K562 (cell line): ENCODE measurements at regions not wholly inside any gene's neighbourhood (a gene's known extent, or its start where the extent isn't known, plus 50 kb on each side); places are given as distances from the start of the nearest gene placed in this dataset.
"Not testable (repeated sequence)": the region's sequence is repeated elsewhere in the genome, so short reads cannot be mapped to it uniquely, and the experiment has no call there.

Experiments
- ATAC-seq: fragments of 200-7000 bp; cut with Tn5 transposase; 3 replicates; pipeline ENCODE4 v1.9.1; 2020; ENCODE audit warnings: moderate library complexity
- BruUV-seq: library from RNA; stranded (reverse); fragments of 400-500 nt; replicated peaks from 2 replicates; lab custom pipeline; 2021; lab: Mats Ljungman, UMichigan
- CTCF ChIA-PET: fragments of 300-600 bp; formaldehyde crosslinking; extraction: SDS; loops from one replicate; lab custom pipeline; 2021; ENCODE audit warnings: low intra/inter-chr PET ratio; lab: Yijun Ruan, JAX
- POLR2A ChIA-PET: fragments of 300-600, 350-650 bp; sonication (Branson Sonifier 250); formaldehyde crosslinking; extraction: SDS; loops from one replicate; lab custom pipeline; 2021; ENCODE audit warnings: antibody characterized with exemption, inconsistent platforms; lab: Yijun Ruan, JAX
- DNase-seq, 4 experiments: peaks; one replicate each; pipeline versions ENCODE4 v3.0.0 to v3.0.0-alpha.2; 2011 to 2018; ENCODE audit warnings: low spot score in 3 of 4, mixed read lengths in 3 of 4; ENCODE audit errors: extremely low read depth in 1 of 4
- FAIRE-seq: peaks from 2 replicates; lab custom pipeline; 2011; peaks lifted over from hg19 to GRCh38; lab: Jason Lieb, UNC
- H2AFZ ChIP-seq: 2 replicates; pipeline ENCODE4 v1.6.0; 2011; ENCODE audit warnings: low read depth, low read length, control low read depth, inconsistent platforms
- H3K27ac ChIP-seq: fragments of 200-600 bp; 3 replicates; pipeline ENCODE4 v1.8.0; 2011; ENCODE audit warnings: low read depth, mild to moderate bottlenecking, control low read depth, inconsistent platforms, low read length, moderate library complexity, mixed read lengths; ENCODE audit errors: extremely low read depth
- H3K27me3 ChIP-seq, 2 experiments: fragments of 300-600 bp in 1 of 2; 2 replicates in 1 of 2; 3 replicates in 1 of 2; pipeline versions ENCODE4 v1.6.0 to v1.8.0; 2011; ENCODE audit warnings: inconsistent platforms in 2 of 2, low read length in 2 of 2, mild to moderate bottlenecking in 1 of 2, mixed read lengths in 1 of 2, moderate library complexity in 1 of 2; ENCODE audit not compliant: control insufficient read depth in 2 of 2, insufficient read depth in 2 of 2
- H3K36me3 ChIP-seq: fragments of 300-600 bp; 3 replicates; pipeline ENCODE4 v1.8.0; 2011; ENCODE audit warnings: mild to moderate bottlenecking, low read length, inconsistent platforms; ENCODE audit not compliant: control insufficient read depth, insufficient read depth
- H3K4me1 ChIP-seq, 2 experiments: fragments of 200-600 bp in 1 of 2; replicated peaks in 1 of 2; 2 replicates in 1 of 2; 3 replicates in 1 of 2; pipeline versions ENCODE4 v1.5.1 to v1.8.0; 2011; ENCODE audit warnings: inconsistent platforms in 2 of 2, low read length in 2 of 2, mild to moderate bottlenecking in 1 of 2, mixed read lengths in 1 of 2, moderate library complexity in 1 of 2; ENCODE audit not compliant: control insufficient read depth in 2 of 2, insufficient read depth in 2 of 2
- H3K4me2 ChIP-seq: 2 replicates; pipeline ENCODE4 v1.6.1; 2011; ENCODE audit warnings: low read length, control low read depth, inconsistent platforms, mixed read lengths; ENCODE audit not compliant: insufficient read depth
- H3K4me3 ChIP-seq: fragments of 200-600 bp; sonication (generic), shearing (Covaris generic); 2 replicates; pipeline ENCODE4 v1.5.1; 2016; ENCODE audit warnings: control low read depth, inconsistent platforms
- H3K79me2 ChIP-seq: fragments of 200-600 bp; 3 replicates; pipeline ENCODE4 v1.8.0; 2011; ENCODE audit warnings: low read length, inconsistent platforms; ENCODE audit not compliant: control insufficient read depth, insufficient read depth
- H3K9ac ChIP-seq, 2 experiments: 2 replicates each; pipeline versions ENCODE4 v1.6.0 to v1.6.1; 2011; ENCODE audit warnings: low read depth in 2 of 2, low read length in 2 of 2, control low read depth in 1 of 2, inconsistent platforms in 1 of 2, mild to moderate bottlenecking in 1 of 2, mixed read lengths in 1 of 2; ENCODE audit not compliant: insufficient read depth in 1 of 2
- H3K9me1 ChIP-seq: one replicate; pipeline ENCODE4 v1.6.0; 2011; ENCODE audit warnings: inconsistent platforms, mild to moderate bottlenecking, low read length, moderate library complexity; ENCODE audit not compliant: control insufficient read depth, insufficient read depth
- H3K9me3 ChIP-seq: replicated peaks from 2 replicates; pipeline ENCODE4 v1.5.1; 2011; ENCODE audit warnings: low read depth, low read length, inconsistent platforms; ENCODE audit not compliant: control insufficient read depth, insufficient read depth
- H4K20me1 ChIP-seq: replicated peaks from 2 replicates; pipeline ENCODE4 v1.6.1; 2011; ENCODE audit warnings: low read length, inconsistent platforms, mixed read lengths; ENCODE audit not compliant: control insufficient read depth, insufficient read depth
- ARID1B ChIP-seq: fragments of 450-650 bp; IDR thresholded peaks from 2 replicates; pipeline ENCODE4 v1.6.1; 2016; ENCODE audit warnings: antibody characterized with exemption, mild to moderate bottlenecking, inconsistent platforms
- ATF7 ChIP-seq: fragments of 450-650 bp; IDR thresholded peaks from 2 replicates; pipeline ENCODE4 v1.7.1; 2014; ENCODE audit warnings: mild to moderate bottlenecking, moderate library complexity
- BRD9 ChIP-seq: fragments of 450-650 bp; IDR thresholded peaks from 2 replicates; pipeline ENCODE4 v1.6.1; 2018; ENCODE audit warnings: low read depth; ENCODE audit not compliant: partially characterized antibody
- CBFA2T2 ChIP-seq: fragments of 450-650 bp; conservative IDR thresholded peaks from 2 replicates; pipeline ENCODE4 v1.6.1; 2017; ENCODE audit warnings: mild to moderate bottlenecking
- FOSL1 ChIP-seq: fragments of 200-800 bp; sonication (Bioruptor generic); conservative IDR thresholded peaks from 2 replicates; pipeline ENCODE4 v1.6.1; 2016; ENCODE audit warnings: missing genetic modification characterization, missing compliant biosample characterization
- FOXK2 ChIP-seq, 2 experiments: fragments of 450-650 bp; IDR thresholded peaks in 1 of 2; conservative IDR thresholded peaks in 1 of 2; 2 replicates each; pipeline ENCODE4 v1.6.1; 2016; ENCODE audit warnings: low read depth in 2 of 2, mild to moderate bottlenecking in 1 of 2
- GATA2 ChIP-seq: sonication (generic); formaldehyde crosslinking; IDR thresholded peaks from 2 replicates; pipeline ENCODE4 v1.4.0; 2020; ENCODE audit warnings: mild to moderate bottlenecking, missing genetic modification reagents
- MAFF ChIP-seq: IDR thresholded peaks from 2 replicates; pipeline ENCODE4 v1.6.1; 2012; ENCODE audit warnings: low read length, improper control_type of control experiment
- NFE2L1 ChIP-seq: fragments of 450-650 bp; IDR thresholded peaks from 2 replicates; pipeline ENCODE4 v1.6.1; 2016; ENCODE audit warnings: missing genetic modification characterization, low read depth, mild to moderate bottlenecking, missing compliant biosample characterization, moderate library complexity, borderline replicate concordance
- PKNOX1 ChIP-seq: fragments of 450-650 bp; IDR thresholded peaks from 2 replicates; pipeline ENCODE4 v1.6.1; 2016
- PRDM10 ChIP-seq: fragments of 450-650 bp; IDR thresholded peaks from 2 replicates; pipeline ENCODE4 v1.6.1; 2018; ENCODE audit not compliant: partially characterized antibody
- RFX1 ChIP-seq: fragments of 450-650 bp; IDR thresholded peaks from 2 replicates; pipeline ENCODE4 v1.6.1; 2016; ENCODE audit warnings: mild to moderate bottlenecking, moderate library complexity
- SMARCA4 ChIP-seq: fragments of 450-650 bp; IDR thresholded peaks from 2 replicates; pipeline ENCODE4 v1.6.1; 2016
- SMARCE1 ChIP-seq: fragments of 450-650 bp; IDR thresholded peaks from 2 replicates; pipeline ENCODE4 v1.7.1; 2016; ENCODE audit warnings: mild to moderate bottlenecking
- TEAD4 ChIP-seq, 2 experiments: sonication (generic) in 1 of 2; formaldehyde crosslinking in 1 of 2; IDR thresholded peaks; 2 replicates each; pipeline versions ENCODE4 v1.6.1 to v1.8.0; 2012 to 2022; ENCODE audit warnings: borderline replicate concordance in 1 of 2, inconsistent platforms in 1 of 2, low read length in 1 of 2, mild to moderate bottlenecking in 1 of 2, missing genetic modification reagents in 1 of 2
- ZNF384 ChIP-seq: IDR thresholded peaks from 2 replicates; pipeline ENCODE4 v1.6.1; 2012; ENCODE audit warnings: low read depth, low read length, improper control_type of control experiment
- WGBS: fragments of 100-300 bp; shearing (Covaris generic); methylation state at CpG from one replicate; pipeline ENCODE4 v1.1.6; 2016; ENCODE audit warnings: low coverage, mixed read lengths; ENCODE audit not compliant: insufficient coverage; ENCODE audit errors: missing lambda C conversion rate; 5-methylcytosine and 5-hydroxymethylcytosine counted together
- in situ Hi-C: fragments of 300-500 bp; cut with MboI; formaldehyde crosslinking; loops from 4 replicates; pipeline ENCODE4 v1.15.0; 2018; ENCODE audit warnings: inconsistent platforms, mixed read lengths
- intact Hi-C: fragments of 100-400 bp; cut with micrococcal nuclease; formaldehyde crosslinking; loops from 2 replicates; pipeline ENCODE4 v1.14.2; 2022

- peak; percentile 46 for TF ChIP-seq NFE2L1 (tag)
- TF ChIP-seq MAFF: peak; percentile 75
- 0 out of 2 replicates have a peak, but pooled peaks have one; percentile 14 for TF ChIP-seq ARID1B
These were observed 141.6 kb upstream of the EFCAB3 start (continued) for GRCh38 chr17:62238551-62239338.

- in situ Hi-C loops; H3K4me1 ChIP-seq; H3K4me3 ChIP-seq; POLR2A ChIA-PET; ATAC-seq; H2AFZ ChIP-seq; CTCF ChIA-PET; H3K9ac ChIP-seq; H3K9me1 ChIP-seq; H3K27me3 ChIP-seq; H4K20me1 ChIP-seq; BruUV-seq; H3K79me2 ChIP-seq; H3K9me3 ChIP-seq; H3K36me3 ChIP-seq; intact Hi-C loops; H3K4me2 ChIP-seq; FAIRE-seq; TF ChIP-seq TEAD4 (CRISPR knock-in tag; IDR thresholded peaks at IDR 0.05; ENCODE audit: borderline replicate concordance): not testable (repeated sequence)
- peak overlapping the region; percentile 39; the same call in 1 of the 3 replicates for H3K27ac ChIP-seq
- 42% methylated on average over 2 of the region's 2 CpGs for WGBS
- peak in 1 of 4 experiments; percentile 48 for DNase-seq
- TF ChIP-seq ZNF384 (peak; percentile 88), RFX1 (peak; percentile 27; the same call in 1 of the 2 replicates), FOSL1 (tag) (peak; percentile 43; the same call in 1 of the 2 replicates), BRD9 (peak; percentile 28), GATA2 (CRISPR knock-in tag) (0 out of 2 replicates have a peak, but pooled peaks have one; percentile 40), SMARCE1 (peak; percentile 90), CBFA2T2 (peak; percentile 83), FOXK2 (conservative IDR thresholded peaks at IDR 0.05 in 1 of 2, IDR thresholded peaks at IDR 0.05 in 1 of 2; ENCODE audit: low read depth in 2 of 2) (0 out of 4 replicates have a peak, but pooled peaks of 1 of the 2 experiments have one; percentile 39), SMARCA4 (peak; percentile 90), PRDM10 (peak; percentile 95), TEAD4 (IDR thresholded peaks at IDR 0.05; ENCODE audit: low read length) (peak; percentile 62), PKNOX1 (peak; percentile 82), ATF7 (peak; percentile 39; the same call in 1 of the 2 replicates)
These were observed 146.4 kb upstream of the EFCAB3 start for GRCh38 chr17:62233822-62234481.
